Kidney (tissue), 13 donors: ENCODE measurements at regions not wholly inside any gene's neighbourhood (a gene's known extent, or its start where the extent isn't known, plus 50 kb on each side); places are given as distances from the start of the nearest gene placed in this dataset.
"Not testable (repeated sequence)": the region's sequence is repeated elsewhere in the genome, so short reads cannot be mapped to it uniquely, and the experiment has no call there.

ENCODE experiments used
- DNase-seq, 5 donors: peaks; one replicate each; pipeline ENCODE4 v3.0.0-alpha.2; 2013 to 2020
- FAIRE-seq: peaks from 2 replicates; lab custom pipeline; 2012; peaks lifted over from hg19 to GRCh38; lab: Jason Lieb, UNC
- H3K27ac ChIP-seq, 2 donors: one replicate each; pipeline ENCODE4 v1.7.0; 2013; ENCODE audit warnings: low read depth in 2 of 2, low read length in 2 of 2, inconsistent platforms in 1 of 2
- H3K27me3 ChIP-seq: one replicate; pipeline ENCODE4 v1.7.1; 2013; ENCODE audit warnings: low read length, inconsistent platforms; ENCODE audit not compliant: control insufficient read depth, insufficient read depth
- H3K36me3 ChIP-seq, 3 donors: one replicate each; pipeline versions ENCODE4 v1.7.0 to v1.7.1; 2013; ENCODE audit warnings: low read length in 3 of 3, control low read depth in 1 of 3, inconsistent platforms in 1 of 3; ENCODE audit not compliant: insufficient read depth in 3 of 3, control insufficient read depth in 2 of 3
- H3K4me1 ChIP-seq, 3 donors: one replicate each; pipeline versions ENCODE4 v1.7.0 to v1.7.1; 2013; ENCODE audit warnings: low read length in 3 of 3, inconsistent platforms in 1 of 3, low read depth in 1 of 3; ENCODE audit not compliant: control insufficient read depth in 2 of 3, insufficient read depth in 2 of 3
- H3K4me3 ChIP-seq, 3 donors: one replicate each; pipeline versions ENCODE4 v1.7.0 to v1.8.1; 2013; ENCODE audit warnings: low read length in 3 of 3, control low read depth in 1 of 3, inconsistent platforms in 1 of 3
- H3K9ac ChIP-seq, 3 donors: one replicate each; pipeline versions ENCODE4 v1.7.0 to v1.7.1; 2013; ENCODE audit warnings: low read length in 3 of 3, control low read depth in 1 of 3, inconsistent platforms in 1 of 3
- H3K9me3 ChIP-seq, 3 donors: one replicate each; pipeline versions ENCODE4 v1.7.0 to v1.7.1; 2013; ENCODE audit warnings: low read length in 3 of 3, control low read depth in 1 of 3, inconsistent platforms in 1 of 3; ENCODE audit not compliant: control insufficient read depth in 2 of 3, insufficient read depth in 1 of 3
- CTCF ChIP-seq: IDR thresholded peaks from 3 replicates; pipeline ENCODE4 v1.5.1; 2012; ENCODE audit warnings: mild to moderate bottlenecking, moderate library complexity, borderline replicate concordance; ENCODE audit not compliant: insufficient read depth; ENCODE audit errors: extremely low read depth
- intact Hi-C: fragments of 100-400 bp; cut with DNase I; formaldehyde crosslinking; loops from one replicate; pipeline ENCODE4 v1.11.1; 2022
- donor health status: control.
- donor health status: control.
- donor health status: control.
- donor health status: control.
- donor health status: control.
- donor health status: DM: yes; HTN: yes; CAD: no.
- donor health status: Normal renal cell carcinoma (clear cell type).

- FAIRE-seq (no peak), DNase-seq (no peak)
- Histone ChIP-seq H3K27me3 (no peaks in the 10 kb centered on the region), H3K4me1 (no peaks in the 10 kb centered on the region), H3K36me3 (no peaks in the 10 kb centered on the region), H3K9ac (no peak overlapping the region), H3K4me3 (no peak overlapping the region), H3K27ac (no peak overlapping the region), H3K9me3 (peaks cover 0 to 2% (median 0%) of the 10 kb centered on the region in 3 donors)
- intact Hi-C loops = no loop called here
- TF ChIP-seq CTCF = no peak
Observed at GRCh38 chr4:12375805-12376204, 947.1 kb upstream of the HS3ST1 start.

- H3K27ac ChIP-seq, H3K9ac ChIP-seq, H3K9me3 ChIP-seq, DNase-seq, H3K4me3 ChIP-seq, intact Hi-C loops, H3K36me3 ChIP-seq, H3K27me3 ChIP-seq, FAIRE-seq, H3K4me1 ChIP-seq: not testable (repeated sequence)
Observed at GRCh38 chr4:12365869-12366268, 937.2 kb upstream of the HS3ST1 start.

- no peak for TF ChIP-seq CTCF
- no peak for FAIRE-seq
- Histone ChIP-seq H3K27me3 (no peaks in the 10 kb centered on the region), H3K9ac (no peak overlapping the region), H3K36me3 (no peaks in the 10 kb centered on the region), H3K4me1 (no peaks in the 10 kb centered on the region), H3K9me3 (peaks cover 0 to 2% (median 0%) of the 10 kb centered on the region in 3 donors), H3K4me3 (no peak overlapping the region), H3K27ac (no peak overlapping the region)
- intact Hi-C loops = no loop called here
- no peak for DNase-seq
Observed at GRCh38 chr4:12360391-12360790, 931.7 kb upstream of the HS3ST1 start.

GRCh38 chr4:12359420-12359819 is 930.7 kb upstream of the HS3ST1 start:
- Histone ChIP-seq H3K4me3 (no peak overlapping the region), H3K27ac (no peak overlapping the region), H3K4me1 (no peaks in the 10 kb centered on the region), H3K9ac (no peak overlapping the region), H3K9me3 (peaks cover 0 to 2% (median 0%) of the 10 kb centered on the region in 3 donors), H3K36me3 (no peaks in the 10 kb centered on the region), H3K27me3 (no peaks in the 10 kb centered on the region)
- TF ChIP-seq CTCF = no peak
- DNase-seq = no peak
- no peak for FAIRE-seq
- intact Hi-C loops = no loop called here

GRCh38 chr4:12333083-12333482 is 904.4 kb upstream of the HS3ST1 start:
- H3K9ac ChIP-seq, DNase-seq, FAIRE-seq, H3K4me1 ChIP-seq, H3K9me3 ChIP-seq, H3K27ac ChIP-seq, H3K27me3 ChIP-seq, H3K4me3 ChIP-seq, H3K36me3 ChIP-seq, intact Hi-C loops: not testable (repeated sequence)
